T follicular helper cell (primary cell): ENCODE measurements at regions not wholly inside any gene's neighbourhood (a gene's known extent, or its start where the extent isn't known, plus 50 kb on each side); places are given as distances from the start of the nearest gene placed in this dataset.
"Not testable (repeated sequence)": the region's sequence is repeated elsewhere in the genome, so short reads cannot be mapped to it uniquely, and the experiment has no call there.

Source experiments
- DNase-seq: peaks from one replicate; pipeline ENCODE4 v3.0.0-alpha.2; 2020; ENCODE audit warnings: low read depth

- no peak for DNase-seq
Measured at GRCh38 chr4:162469977-162470376, 306.2 kb upstream of the FSTL5 start.

- DNase-seq, result not testable (repeated sequence)
Measured at GRCh38 chr4:162465356-162465755, 301.6 kb upstream of the FSTL5 start.

GRCh38 chr4:162461952-162462351 is 298.2 kb upstream of the FSTL5 start:
- DNase-seq, result no peak

GRCh38 chr4:162458051-162458450 is 294.3 kb upstream of the FSTL5 start:
- no peak for DNase-seq

GRCh38 chr4:162457071-162457865 is 293.5 kb upstream of the FSTL5 start:
- no peak for DNase-seq

GRCh38 chr4:162456106-162456505 is 292.3 kb upstream of the FSTL5 start:
- DNase-seq, result no peak

DNA sequence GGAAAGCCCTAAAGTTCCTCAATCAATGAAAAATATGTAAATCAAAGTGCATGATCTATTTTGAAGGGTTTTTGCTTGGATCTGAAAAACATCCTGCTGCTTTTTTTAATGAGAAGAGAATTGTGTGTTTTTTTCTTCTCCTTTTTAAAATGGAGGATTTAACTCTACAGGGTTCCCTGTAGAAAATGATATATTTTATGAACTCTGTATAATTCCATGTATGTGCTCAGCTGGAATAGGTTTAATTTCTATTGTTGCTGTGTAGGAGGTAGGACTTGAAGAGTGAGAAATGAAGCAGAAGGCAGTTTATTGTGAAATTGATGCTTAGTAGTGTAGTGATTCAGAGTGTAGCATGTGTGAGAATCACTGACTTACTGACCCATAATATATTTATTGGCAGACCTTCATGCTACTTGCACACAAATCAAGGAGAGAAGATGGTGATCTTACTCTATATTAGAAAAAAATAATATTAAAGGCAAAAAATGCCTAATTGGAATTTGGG is 286.8 kb upstream of the FSTL5 start:
- no peak for DNase-seq

DNA sequence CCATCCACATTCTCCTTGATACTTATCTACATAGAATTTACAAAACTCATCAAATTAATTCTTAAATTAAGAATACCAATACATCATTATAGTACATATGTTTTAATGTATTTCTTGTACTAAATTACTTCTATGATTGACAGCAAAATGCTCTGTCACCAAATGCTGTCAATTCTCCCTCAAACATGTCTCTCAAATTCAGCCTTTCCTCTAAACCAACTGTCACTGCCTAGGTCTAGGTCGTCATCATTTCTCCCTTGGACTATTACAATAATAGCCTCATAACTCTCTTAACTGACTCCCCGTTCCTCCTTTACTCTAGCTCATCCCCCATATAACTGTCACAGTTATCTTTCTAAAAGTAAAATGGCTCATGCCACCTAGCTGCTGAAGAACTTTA is 279.7 kb upstream of the FSTL5 start:
- no peak for DNase-seq

- no peak for DNase-seq
Measured at GRCh38 chr4:162442128-162442527, 278.3 kb upstream of the FSTL5 start.

GRCh38 chr4:162422312-162422711 is 258.5 kb upstream of the FSTL5 start:
- no peak for DNase-seq

- DNase-seq, result no peak
Measured at GRCh38 chr4:162410854-162411253, 247.1 kb upstream of the FSTL5 start.

DNA sequence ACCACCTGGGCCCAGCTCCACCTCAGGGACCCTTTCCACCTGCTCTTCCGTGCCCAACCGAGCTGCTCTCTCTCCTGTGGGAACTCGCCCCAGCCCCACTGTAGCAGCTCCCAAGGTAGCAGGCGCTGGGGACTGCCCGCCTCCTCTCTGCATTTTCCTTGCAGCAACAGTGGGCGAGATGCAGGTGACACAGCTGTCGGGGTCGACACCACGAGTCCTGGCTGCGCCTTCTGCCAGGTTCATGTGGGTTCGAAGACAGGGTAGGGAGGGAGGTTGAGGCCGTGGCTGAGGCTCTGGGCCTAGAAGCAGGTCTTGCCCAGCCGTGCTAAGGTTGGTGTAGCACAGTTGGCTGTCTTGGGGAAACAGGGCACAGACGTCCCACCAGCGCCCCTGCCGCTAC is 245.2 kb upstream of the FSTL5 start:
- DNase-seq, result no peak

GRCh38 chr4:162408309-162408708 is 244.5 kb upstream of the FSTL5 start:
- no peak for DNase-seq

GRCh38 chr4:162406637-162407365 is 243.0 kb upstream of the FSTL5 start:
- no peak for DNase-seq

GRCh38 chr4:162403932-162404331 is 240.1 kb upstream of the FSTL5 start:
- DNase-seq, result no peak

GRCh38 chr4:162403419-162403818 is 239.6 kb upstream of the FSTL5 start:
- no peak for DNase-seq

GRCh38 chr4:162401021-162401420 is 237.2 kb upstream of the FSTL5 start:
- no peak for DNase-seq

DNA sequence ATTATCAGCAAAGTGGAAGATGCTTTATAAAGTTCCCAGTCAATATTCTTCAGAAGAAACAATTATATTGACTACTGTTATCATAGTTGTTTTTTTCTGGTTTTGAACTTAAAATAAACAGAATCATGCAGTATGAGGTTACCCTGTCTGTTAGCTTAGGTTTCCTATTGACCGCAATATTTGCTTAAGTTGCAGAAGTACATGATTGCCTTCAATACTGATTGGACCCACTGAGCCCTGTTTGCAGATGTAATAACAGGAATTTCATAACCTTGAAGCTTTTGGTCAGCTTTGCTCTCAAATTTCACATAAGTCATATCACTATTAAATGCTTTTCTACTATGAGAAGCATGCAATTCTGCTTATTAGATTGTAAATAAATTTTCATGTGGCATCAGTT is 229.1 kb upstream of the FSTL5 start:
- no peak for DNase-seq

DNA sequence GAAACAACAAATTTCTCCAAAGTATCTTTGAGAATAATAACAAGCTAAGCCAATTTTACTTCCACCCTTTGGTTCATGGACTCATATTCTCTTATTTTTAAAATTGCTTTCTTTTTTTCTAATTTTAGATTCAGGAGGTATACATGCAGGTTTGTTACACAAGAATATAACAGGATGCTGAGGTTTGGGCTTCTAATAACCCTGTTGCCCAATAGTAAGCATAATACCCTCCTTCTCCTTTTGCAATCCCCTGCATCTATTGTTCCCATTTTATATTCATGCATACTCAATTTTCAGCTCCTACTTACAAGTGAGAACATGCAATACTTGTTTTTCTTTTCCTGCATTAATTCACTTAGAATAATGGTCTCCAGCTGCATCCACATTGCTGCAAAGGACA is 202.3 kb upstream of the FSTL5 start:
- no peak for DNase-seq

- no peak for DNase-seq
Measured at GRCh38 chr4:162364651-162365050, 200.9 kb upstream of the FSTL5 start.

- DNase-seq, result no peak
Measured at GRCh38 chr4:162360369-162361149, 196.8 kb upstream of the FSTL5 start.

- DNase-seq, result no peak
Measured at GRCh38 chr4:162356181-162356580, 192.4 kb upstream of the FSTL5 start.
